Dedifferentiated amniotic fluid mesenchymal stem cell (primary cell): ENCODE measurements at regions not wholly inside any gene's neighbourhood (a gene's known extent, or its start where the extent isn't known, plus 50 kb on each side); places are given as distances from the start of the nearest gene placed in this dataset.
A peak's percentile ranks its signal among the peaks of the same experiment; 100 is the strongest.
"Not testable (repeated sequence)": the region's sequence is repeated elsewhere in the genome, so short reads cannot be mapped to it uniquely, and the experiment has no call there.

Experiments
- DNase-seq: peaks from one replicate; pipeline ENCODE4 v3.0.0-alpha.2; 2016; ENCODE audit errors: extremely low spot score

GRCh38 chr5:123717139-123717538 lies 205.2 kb downstream of the CSNK1G3 start:
- peak; percentile 19 for DNase-seq

- DNase-seq, result no peak
Measured at GRCh38 chr5:123710031-123710430, 198.1 kb downstream of the CSNK1G3 start.

- DNase-seq, result no peak
Measured at GRCh38 chr5:123709422-123709821, 197.4 kb downstream of the CSNK1G3 start.

- peak; percentile 33 for DNase-seq
Measured at GRCh38 chr5:123708074-123708806, 196.3 kb downstream of the CSNK1G3 start.

- DNase-seq, result no peak
Measured at GRCh38 chr5:123706531-123706930, 194.6 kb downstream of the CSNK1G3 start.

GRCh38 chr5:123705741-123706140 lies 193.8 kb downstream of the CSNK1G3 start:
- no peak for DNase-seq

- no peak for DNase-seq
Measured at GRCh38 chr5:123701511-123702200, 189.7 kb downstream of the CSNK1G3 start.

- peak; percentile 96 for DNase-seq
Measured at GRCh38 chr5:123700624-123701287, 188.8 kb downstream of the CSNK1G3 start.

GRCh38 chr5:123699571-123699970 lies 187.6 kb downstream of the CSNK1G3 start:
- DNase-seq, result no peak

- not testable (repeated sequence) for DNase-seq
Measured at GRCh38 chr5:123698937-123699336, 187.0 kb downstream of the CSNK1G3 start.

GRCh38 chr5:123696921-123697341 lies 185.0 kb downstream of the CSNK1G3 start:
- peak; percentile 64 for DNase-seq

GRCh38 chr5:123690821-123691220 lies 178.8 kb downstream of the CSNK1G3 start:
- DNase-seq, result no peak

GRCh38 chr5:123681061-123681460 lies 169.1 kb downstream of the CSNK1G3 start:
- DNase-seq, result no peak

- no peak for DNase-seq
Measured at GRCh38 chr5:123673107-123673506, 161.1 kb downstream of the CSNK1G3 start.

- DNase-seq, result no peak
Measured at GRCh38 chr5:123671711-123672456, 159.9 kb downstream of the CSNK1G3 start.

GRCh38 chr5:123671042-123671441 lies 159.1 kb downstream of the CSNK1G3 start:
- peak; percentile 50 for DNase-seq
